WTC11 (cell line): ENCODE measurements at regions not wholly inside any gene's neighbourhood (a gene's known extent, or its start where the extent isn't known, plus 50 kb on each side); places are given as distances from the start of the nearest gene placed in this dataset.

Experiments used
- ATAC-seq: fragments of 200-7000 bp; cut with Tn5 transposase; 2 replicates; pipeline ENCODE4 v1.10.0; 2021; ENCODE audit warnings: mild to moderate bottlenecking, moderate library complexity
- CTCF ChIA-PET: fragments of 300-600 bp; sonication (Branson Sonifier 250); formaldehyde crosslinking; loops from one replicate; lab custom pipeline; 2021; ENCODE audit warnings: antibody characterized with exemption; lab: Charles Lee
- POLR2A ChIA-PET: fragments of 350-600 bp; sonication (Branson Sonifier 250); formaldehyde crosslinking; loops from one replicate; lab custom pipeline; 2021; ENCODE audit warnings: antibody characterized with exemption; lab: Charles Lee
- DNase-seq: peaks from one replicate; pipeline ENCODE4 v3.0.0; 2021; ENCODE audit warnings: low spot score
- H3K27ac Mint-ChIP-seq: 2 replicates; pipeline ENCODE4 v1.8.0; 2021; ENCODE audit warnings: mixed read lengths
- H3K27me3 Mint-ChIP-seq: 2 replicates; pipeline ENCODE4 v1.8.0; 2021; ENCODE audit warnings: low read depth, mild to moderate bottlenecking, moderate library complexity, mixed read lengths
- H3K36me3 Mint-ChIP-seq: 2 replicates; pipeline ENCODE4 v1.8.0; 2021; ENCODE audit warnings: mixed read lengths
- H3K4me1 Mint-ChIP-seq: 2 replicates; pipeline ENCODE4 v1.8.0; 2022; ENCODE audit warnings: mixed read lengths
- H3K4me3 Mint-ChIP-seq: 2 replicates; pipeline ENCODE4 v1.8.0; 2021; ENCODE audit warnings: mild to moderate bottlenecking, moderate library complexity, mixed read lengths
- H3K9me3 Mint-ChIP-seq: 2 replicates; pipeline ENCODE4 v1.8.0; 2021; ENCODE audit warnings: mixed read lengths
- CTCF ChIP-seq: fragments of 200-600 bp; IDR thresholded peaks from 2 replicates; pipeline ENCODE4 v1.8.0; 2022; ENCODE audit warnings: antibody characterized with exemption
- E2F4 ChIP-seq: sonication (generic); formaldehyde crosslinking; IDR thresholded peaks from 2 replicates; pipeline ENCODE4 v1.8.1; 2022; ENCODE audit warnings: low read depth, mild to moderate bottlenecking, moderate library complexity, missing genetic modification reagents, borderline replicate concordance
- E2F5 ChIP-seq: sonication (generic); formaldehyde crosslinking; IDR thresholded peaks from 2 replicates; pipeline ENCODE4 v1.8.1; 2022; ENCODE audit warnings: mild to moderate bottlenecking, moderate library complexity, missing genetic modification reagents
- ESRRA ChIP-seq: sonication (generic); formaldehyde crosslinking; IDR thresholded peaks from 2 replicates; pipeline ENCODE4 v1.8.1; 2022; ENCODE audit warnings: mild to moderate bottlenecking, missing genetic modification reagents, borderline replicate concordance
- FOXK1 ChIP-seq: sonication (generic); formaldehyde crosslinking; IDR thresholded peaks from 2 replicates; pipeline ENCODE4 v1.8.0; 2022; ENCODE audit warnings: mild to moderate bottlenecking, moderate library complexity, missing genetic modification reagents
- FOXP1 ChIP-seq: sonication (generic); formaldehyde crosslinking; IDR thresholded peaks from 2 replicates; pipeline ENCODE4 v1.8.0; 2022; ENCODE audit warnings: missing genetic modification reagents, mild to moderate bottlenecking, moderate library complexity, borderline replicate concordance
- IRF1 ChIP-seq: sonication (generic); formaldehyde crosslinking; IDR thresholded peaks from 2 replicates; pipeline ENCODE4 v1.8.0; 2023; ENCODE audit warnings: missing genetic modification reagents
- JAZF1 ChIP-seq: fragments of 250-450 bp; sonication (Bioruptor Pico); IDR thresholded peaks from 2 replicates; pipeline ENCODE4 v1.9.0; 2021; ENCODE audit warnings: moderate library complexity, mild to moderate bottlenecking, inconsistent platforms
- MXD4 ChIP-seq: fragments of 250-450 bp; sonication (Bioruptor Pico); IDR thresholded peaks from 2 replicates; pipeline ENCODE4 v1.8.0; 2021; ENCODE audit warnings: mild to moderate bottlenecking, moderate library complexity, borderline replicate concordance
- PREB ChIP-seq: sonication (generic); formaldehyde crosslinking; IDR thresholded peaks from 2 replicates; pipeline ENCODE4 v1.8.1; 2022; ENCODE audit warnings: mild to moderate bottlenecking, missing genetic modification reagents, moderate library complexity, borderline replicate concordance
- RORB ChIP-seq: fragments of 250-450 bp; sonication (Bioruptor Pico); IDR thresholded peaks from 2 replicates; pipeline ENCODE4 v1.9.0; 2021; ENCODE audit warnings: mild to moderate bottlenecking
- SOX15 ChIP-seq: fragments of 250-450 bp; sonication (Bioruptor Pico); IDR thresholded peaks from 2 replicates; pipeline ENCODE4 v1.9.0; 2021; ENCODE audit warnings: mild to moderate bottlenecking
- TEAD4 ChIP-seq: sonication (generic); formaldehyde crosslinking; IDR thresholded peaks from 2 replicates; pipeline ENCODE4 v1.8.0; 2022; ENCODE audit warnings: mild to moderate bottlenecking, missing genetic modification reagents
- USF2 ChIP-seq: sonication (generic); formaldehyde crosslinking; IDR thresholded peaks from 2 replicates; pipeline ENCODE4 v1.8.1; 2023; ENCODE audit warnings: mild to moderate bottlenecking, missing genetic modification reagents, moderate library complexity
- ZNF232 ChIP-seq: sonication (generic); formaldehyde crosslinking; IDR thresholded peaks from 2 replicates; pipeline ENCODE4 v1.8.0; 2022; ENCODE audit warnings: mild to moderate bottlenecking, missing genetic modification reagents
- ZNF263 ChIP-seq: sonication (generic); formaldehyde crosslinking; IDR thresholded peaks from 2 replicates; pipeline ENCODE4 v1.8.1; 2022; ENCODE audit warnings: low read depth, mild to moderate bottlenecking, moderate library complexity, missing genetic modification reagents
- ZNF425 ChIP-seq: fragments of 250-450 bp; sonication (Bioruptor Pico); conservative IDR thresholded peaks from 2 replicates; pipeline ENCODE4 v1.9.0; 2021; ENCODE audit warnings: mild to moderate bottlenecking
- ZSCAN18 ChIP-seq: fragments of 250-450 bp; sonication (Bioruptor Pico); IDR thresholded peaks from 2 replicates; pipeline ENCODE4 v2.1.2; 2022; ENCODE audit warnings: mild to moderate bottlenecking, moderate library complexity

- POLR2A ChIA-PET: no interaction called here
- Mint-ChIP-seq H3K4me3 (no peak overlapping the region), H3K9me3 (peaks cover 6% of the 10 kb centered on the region), H3K4me1 (peaks cover 13% of the 10 kb centered on the region), H3K36me3 (peaks cover 5% of the 10 kb centered on the region; the same call in 1 of the 2 replicates), H3K27ac (no peak overlapping the region), H3K27me3 (no peaks in the 10 kb centered on the region)
- no peak for TF ChIP-seq PREB (CRISPR knock-in tag)
- no peak for TF ChIP-seq TEAD4 (CRISPR knock-in tag)
- TF ChIP-seq RORB (CRISPR knock-in tag): no peak
- no peak for TF ChIP-seq ZSCAN18 (CRISPR knock-in tag)
- TF ChIP-seq JAZF1: no peak
- no peak for TF ChIP-seq FOXK1 (CRISPR knock-in tag)
- TF ChIP-seq MXD4 (CRISPR knock-in tag): no peak
- TF ChIP-seq IRF1 (CRISPR knock-in tag): no peak
- TF ChIP-seq USF2 (CRISPR knock-in tag): no peak
- TF ChIP-seq ESRRA: no peak
- no peak for TF ChIP-seq ZNF232
- TF ChIP-seq FOXP1: no peak
- no peak for TF ChIP-seq SOX15
- no peak for TF ChIP-seq CTCF
- TF ChIP-seq ZNF425: no peak
- no peak for TF ChIP-seq ZNF263 (CRISPR knock-in tag)
- no peak for TF ChIP-seq E2F5
- TF ChIP-seq E2F4 (CRISPR knock-in tag): no peak
- ATAC-seq (no peak), DNase-seq (no peak)
- CTCF ChIA-PET: interaction anchor here (1.2 kb wide), 1 partner anchor 19 kb away, joined by 5 read pairs; no protein-coding TSS in a partner anchor
Observed at GRCh38 chr2:240252191-240252871, 111.9 kb upstream of the OTOS start.
